C4-2B (cell line): ENCODE measurements at regions not wholly inside any gene's neighbourhood (a gene's known extent, or its start where the extent isn't known, plus 50 kb on each side); places are given as distances from the start of the nearest gene placed in this dataset.

Source experiments
- CTCF ChIP-seq: fragments of 450-650 bp; conservative IDR thresholded peaks from 2 replicates; pipeline ENCODE4 v1.5.1; 2017; ENCODE audit warnings: mild to moderate bottlenecking
- ZFX ChIP-seq: fragments of 450-650 bp; IDR thresholded peaks from 2 replicates; pipeline ENCODE4 v1.6.1; 2017

DNA sequence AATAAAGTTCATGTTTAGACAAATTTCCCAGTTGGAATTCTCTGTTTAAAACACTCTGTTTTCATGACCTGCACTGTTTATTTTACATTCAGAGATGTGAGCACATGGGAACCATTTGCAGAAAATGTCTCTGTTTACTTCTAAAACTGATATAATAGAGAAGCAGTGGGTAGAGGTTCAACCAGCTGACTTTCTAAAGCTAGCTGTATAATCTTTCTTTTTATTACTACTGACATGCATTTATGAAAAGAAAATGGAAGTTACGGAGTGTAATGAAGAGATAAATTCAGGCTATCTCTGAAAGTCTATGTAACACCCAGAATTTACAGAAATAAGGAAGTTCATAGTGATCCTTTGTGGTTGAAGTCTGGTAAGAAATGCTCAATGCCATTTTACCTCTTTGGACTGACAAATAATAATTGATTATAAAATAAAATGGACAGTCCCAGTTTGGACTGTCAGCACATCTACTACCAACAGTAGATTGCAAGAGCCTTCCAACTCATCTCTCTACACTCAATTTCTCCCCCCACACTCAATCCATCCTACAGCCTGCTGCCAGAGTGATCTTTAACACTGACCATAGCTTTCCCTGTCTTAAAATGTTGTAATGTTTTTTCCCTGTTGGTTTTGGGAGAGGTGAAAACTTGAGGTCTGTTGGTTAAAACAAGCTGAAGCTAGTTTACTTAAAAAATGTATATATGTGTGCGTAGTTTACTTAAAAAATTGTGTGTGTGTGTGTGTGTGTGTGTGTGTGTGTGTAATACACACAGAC is 137.4 kb downstream of the AEBP2 start:
- TF ChIP-seq CTCF (no peak), ZFX (no peak)
